ENCODE measurements at regions not wholly inside any gene's neighbourhood (a gene's known extent, or its start where the extent isn't known, plus 50 kb on each side); places are given as distances from the start of the nearest gene placed in this dataset.

GRCh38 chr6:169058634-169059033 is 195.0 kb downstream of the THBS2 start:
- H3K79me2 ChIP-seq (ENCODE audit: insufficient read depth): no peaks in the 10 kb centered on the region
- 0 out of 2 replicates have a peak, but pooled peaks cover 9% of the 10 kb centered on the region for H3K9me3 ChIP-seq
- DNase-seq: no peak
- H3K9me2 ChIP-seq: no peaks in the 10 kb centered on the region
- no peaks in the 10 kb centered on the region for H3K4me1 ChIP-seq (ENCODE audit: control insufficient read depth in 1 of 2, insufficient read depth in 2 of 2, low read depth in 1 of 2, low read length in 1 of 2)
- H3K4me2 ChIP-seq: no peak overlapping the region
- H3K27me3 ChIP-seq (ENCODE audit: insufficient read depth): no peaks in the 10 kb centered on the region
- H3K9ac ChIP-seq: no peak overlapping the region
- H4K20me1 ChIP-seq (ENCODE audit: insufficient read depth): no peaks in the 10 kb centered on the region
- WGBS (ENCODE audit: low lambda C conversion rate): 45% methylated on average over 4 of the region's 12 CpGs
- H2AFZ ChIP-seq (ENCODE audit: low read depth): no peak overlapping the region
- TF ChIP-seq MEF2A (IDR thresholded peaks at IDR 0.05; ENCODE audit: borderline replicate concordance, low read depth) (no peak), JUND (IDR thresholded peaks at IDR 0.05) (no peak), FOXJ3 (CRISPR knock-in tag; IDR thresholded peaks at IDR 0.05) (no peak), REST (IDR thresholded peaks at IDR 0.05; ENCODE audit: low read depth, low read length) (no peak)
- no peaks in the 10 kb centered on the region for H3F3A ChIP-seq (replicated peaks; ENCODE audit: insufficient read depth)
- CTCF ChIA-PET: interaction anchor here (0.7 kb wide), 1 partner anchor 27 kb away, joined by 3 read pairs; no protein-coding TSS in a partner anchor
- POLR2A ChIA-PET: no interaction called here
- no peak overlapping the region for H3K27ac ChIP-seq (ENCODE audit: low read depth in 2 of 2, low read length in 1 of 2)
- H3K36me3 ChIP-seq (replicated peaks in 1 of 2; ENCODE audit: control insufficient read depth in 1 of 2, insufficient read depth in 2 of 2, low read length in 1 of 2): no peaks in the 10 kb centered on the region
- H3K4me3 ChIP-seq (ENCODE audit: low read depth in 2 of 2, low read length in 1 of 2): no peak overlapping the region

- H3K9me3 ChIP-seq: 0 out of 2 replicates have a peak, but pooled peaks cover 9% of the 10 kb centered on the region
- H3F3A ChIP-seq (replicated peaks; ENCODE audit: insufficient read depth): no peaks in the 10 kb centered on the region
- H3K79me2 ChIP-seq (ENCODE audit: insufficient read depth): no peaks in the 10 kb centered on the region
- no peak overlapping the region for H3K27ac ChIP-seq (ENCODE audit: low read depth in 2 of 2, low read length in 1 of 2)
- H2AFZ ChIP-seq (ENCODE audit: low read depth): no peak overlapping the region
- H3K4me3 ChIP-seq (ENCODE audit: low read depth in 2 of 2, low read length in 1 of 2): no peak overlapping the region
- H3K9ac ChIP-seq: no peak overlapping the region
- no peak for TF ChIP-seq EP300 (IDR thresholded peaks at IDR 0.05; ENCODE audit: borderline replicate concordance in 1 of 2, low read depth in 1 of 2, low read length in 1 of 2)
- TF ChIP-seq RCOR1 (IDR thresholded peaks at IDR 0.05; ENCODE audit: low read length): no peak
- no peak for TF ChIP-seq USF2 (IDR thresholded peaks at IDR 0.05; ENCODE audit: borderline replicate concordance, low read depth, low read length)
- H3K27me3 ChIP-seq (ENCODE audit: insufficient read depth): no peaks in the 10 kb centered on the region
- CTCF ChIA-PET: no interaction called here
- POLR2A ChIA-PET: no interaction called here
- H3K4me2 ChIP-seq: no peak overlapping the region
- H3K36me3 ChIP-seq (replicated peaks in 1 of 2; ENCODE audit: control insufficient read depth in 1 of 2, insufficient read depth in 2 of 2, low read length in 1 of 2): no peaks in the 10 kb centered on the region
- no peaks in the 10 kb centered on the region for H4K20me1 ChIP-seq (ENCODE audit: insufficient read depth)
- no peaks in the 10 kb centered on the region for H3K9me2 ChIP-seq
- DNase-seq: no peak
- no peaks in the 10 kb centered on the region for H3K4me1 ChIP-seq (ENCODE audit: control insufficient read depth in 1 of 2, insufficient read depth in 2 of 2, low read depth in 1 of 2, low read length in 1 of 2)
Observed at GRCh38 chr6:169052462-169052861, 201.2 kb downstream of the THBS2 start.

- H2AFZ ChIP-seq (ENCODE audit: low read depth): no peak overlapping the region
- DNase-seq: no peak
- H3K27me3 ChIP-seq (ENCODE audit: insufficient read depth): no peaks in the 10 kb centered on the region
- no peak overlapping the region for H3K27ac ChIP-seq (ENCODE audit: low read depth in 2 of 2, low read length in 1 of 2)
- H3K4me2 ChIP-seq: no peak overlapping the region
- no peaks in the 10 kb centered on the region for H3K36me3 ChIP-seq (replicated peaks in 1 of 2; ENCODE audit: control insufficient read depth in 1 of 2, insufficient read depth in 2 of 2, low read length in 1 of 2)
- POLR2A ChIA-PET: no interaction called here
- H3K9ac ChIP-seq: no peak overlapping the region
- CTCF ChIA-PET: no interaction called here
- H3F3A ChIP-seq (replicated peaks; ENCODE audit: insufficient read depth): peaks cover 4% of the 10 kb centered on the region
- no peaks in the 10 kb centered on the region for H3K4me1 ChIP-seq (ENCODE audit: control insufficient read depth in 1 of 2, insufficient read depth in 2 of 2, low read depth in 1 of 2, low read length in 1 of 2)
- H3K9me3 ChIP-seq: 0 out of 2 replicates have a peak, but pooled peaks cover 7% of the 10 kb centered on the region
- H3K9me2 ChIP-seq: no peaks in the 10 kb centered on the region
- 74% methylated on average over 1 of the region's 1 CpG for WGBS (ENCODE audit: low lambda C conversion rate)
- no peak overlapping the region for H3K4me3 ChIP-seq (ENCODE audit: low read depth in 2 of 2, low read length in 1 of 2)
- H3K79me2 ChIP-seq (ENCODE audit: insufficient read depth): no peaks in the 10 kb centered on the region
- H4K20me1 ChIP-seq (ENCODE audit: insufficient read depth): no peaks in the 10 kb centered on the region
- TF ChIP-seq MEF2A (IDR thresholded peaks at IDR 0.05; ENCODE audit: borderline replicate concordance, low read depth) (no peak), FOXM1 (IDR thresholded peaks at IDR 0.05; ENCODE audit: low read depth) (no peak), RCOR1 (IDR thresholded peaks at IDR 0.05; ENCODE audit: low read length) (no peak), RFX5 (IDR thresholded peaks at IDR 0.05; ENCODE audit: low read length) (no peak), SIN3A (IDR thresholded peaks at IDR 0.05; ENCODE audit: borderline replicate concordance, low read depth, low read length) (no peak), RXRA (IDR thresholded peaks at IDR 0.05; ENCODE audit: borderline replicate concordance, low read depth) (no peak), MXI1 (IDR thresholded peaks at IDR 0.05; ENCODE audit: low read depth, low read length) (no peak), EZH2phosphoT487 (IDR thresholded peaks at IDR 0.05; ENCODE audit: borderline replicate concordance, low read depth) (no peak), ZBTB33 (IDR thresholded peaks at IDR 0.05; ENCODE audit: borderline replicate concordance, low read depth) (no peak), USF1 (IDR thresholded peaks at IDR 0.05; ENCODE audit: borderline replicate concordance, low read depth) (no peak), EP300 (IDR thresholded peaks at IDR 0.05; ENCODE audit: borderline replicate concordance in 1 of 2, low read depth in 1 of 2, low read length in 1 of 2) (no peak)
Observed at GRCh38 chr6:169051371-169051770, 202.3 kb downstream of the THBS2 start.
